Fibroblast of lung (primary cell): ENCODE measurements at regions not wholly inside any gene's neighbourhood (a gene's known extent, or its start where the extent isn't known, plus 50 kb on each side); places are given as distances from the start of the nearest gene placed in this dataset.
A peak's percentile ranks its signal among the peaks of the same experiment; 100 is the strongest.

Experiments
- EZH2 ChIP-seq: IDR thresholded peaks from 2 replicates; pipeline ENCODE4 v1.5.1; 2012; ENCODE audit warnings: low read length, control low read depth, mild to moderate bottlenecking; ENCODE audit errors: missing control alignments
- TF ChIP-seq, protein P1 (sequence below), 2 donors: IDR thresholded peaks in 1 of 2; conservative IDR thresholded peaks in 1 of 2; 1 replicate in 1 of 2; 2 replicates in 1 of 2; pipeline ENCODE4 v1.5.1; 2011 to 2012; ENCODE audit warnings: low read length in 2 of 2, control low read depth in 1 of 2, inconsistent platforms in 1 of 2, low read depth in 1 of 2, mild to moderate bottlenecking in 1 of 2

DNA sequence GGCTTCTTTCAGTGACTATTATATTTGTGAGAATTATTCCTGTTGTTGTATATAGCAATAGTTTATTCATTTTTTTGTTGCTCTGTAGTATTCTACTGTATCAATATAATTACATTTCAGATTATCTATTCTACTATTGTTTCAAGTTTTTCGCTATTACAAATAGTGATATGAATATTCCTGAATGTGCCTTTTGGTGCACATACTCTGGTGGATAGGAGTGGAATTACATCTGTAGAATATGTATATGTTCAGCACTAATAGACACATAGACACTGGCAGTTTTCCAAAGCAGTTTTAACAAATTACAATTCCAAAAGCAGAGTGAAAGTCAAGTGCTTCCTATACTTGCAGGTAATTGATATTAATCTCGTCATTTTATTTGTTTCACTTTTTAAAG, 696.2 kb upstream of the PRMT6 start:
- TF ChIP-seq, protein P1, sequence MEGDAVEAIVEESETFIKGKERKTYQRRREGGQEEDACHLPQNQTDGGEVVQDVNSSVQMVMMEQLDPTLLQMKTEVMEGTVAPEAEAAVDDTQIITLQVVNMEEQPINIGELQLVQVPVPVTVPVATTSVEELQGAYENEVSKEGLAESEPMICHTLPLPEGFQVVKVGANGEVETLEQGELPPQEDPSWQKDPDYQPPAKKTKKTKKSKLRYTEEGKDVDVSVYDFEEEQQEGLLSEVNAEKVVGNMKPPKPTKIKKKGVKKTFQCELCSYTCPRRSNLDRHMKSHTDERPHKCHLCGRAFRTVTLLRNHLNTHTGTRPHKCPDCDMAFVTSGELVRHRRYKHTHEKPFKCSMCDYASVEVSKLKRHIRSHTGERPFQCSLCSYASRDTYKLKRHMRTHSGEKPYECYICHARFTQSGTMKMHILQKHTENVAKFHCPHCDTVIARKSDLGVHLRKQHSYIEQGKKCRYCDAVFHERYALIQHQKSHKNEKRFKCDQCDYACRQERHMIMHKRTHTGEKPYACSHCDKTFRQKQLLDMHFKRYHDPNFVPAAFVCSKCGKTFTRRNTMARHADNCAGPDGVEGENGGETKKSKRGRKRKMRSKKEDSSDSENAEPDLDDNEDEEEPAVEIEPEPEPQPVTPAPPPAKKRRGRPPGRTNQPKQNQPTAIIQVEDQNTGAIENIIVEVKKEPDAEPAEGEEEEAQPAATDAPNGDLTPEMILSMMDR (conservative IDR thresholded peaks at IDR 0.05 in 1 of 2, IDR thresholded peaks at IDR 0.05 in 1 of 2; ENCODE audit: low read depth in 1 of 2, low read length in 2 of 2), result peak in 1 of 2 donors; percentile 19
- no peak for TF ChIP-seq EZH2
